Fibroblast of mammary gland (primary cell): ENCODE measurements at regions not wholly inside any gene's neighbourhood (a gene's known extent, or its start where the extent isn't known, plus 50 kb on each side); places are given as distances from the start of the nearest gene placed in this dataset.
A peak's percentile ranks its signal among the peaks of the same experiment; 100 is the strongest.

ENCODE experiments used
- DNase-seq: peaks from one replicate; pipeline ENCODE4 v3.0.0-alpha.2; 2010; ENCODE audit warnings: low read depth
- H3K4me3 ChIP-seq: 2 replicates; pipeline ENCODE4 v1.5.1; 2011; ENCODE audit warnings: low read depth, mild to moderate bottlenecking, low read length, moderate library complexity; ENCODE audit not compliant: control insufficient read depth
- TF ChIP-seq, protein P1 (sequence below): conservative IDR thresholded peaks from 2 replicates; pipeline ENCODE4 v1.5.1; 2011; ENCODE audit warnings: low read depth, low read length, inconsistent platforms; ENCODE audit not compliant: control insufficient read depth, insufficient read depth

DNA sequence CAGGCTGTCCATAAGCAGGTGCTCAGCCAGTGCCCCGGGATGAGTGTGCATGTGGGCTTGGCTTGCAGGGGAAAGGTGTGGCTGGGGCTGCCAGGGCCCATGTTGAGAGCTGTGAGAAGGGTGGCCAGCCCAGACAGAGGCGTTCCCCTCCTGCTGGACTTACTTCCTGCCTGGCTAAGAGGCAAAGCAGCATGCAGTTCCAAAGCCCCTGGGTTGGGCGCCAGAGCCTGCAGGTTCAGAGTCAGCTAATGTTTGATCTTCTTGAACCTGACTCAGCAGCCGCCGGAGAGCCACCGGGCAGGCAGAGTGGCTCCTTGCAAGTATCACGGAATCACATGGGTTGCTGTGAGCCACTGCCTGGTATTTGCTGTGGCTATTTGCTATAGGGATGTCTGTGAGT is 168.4 kb upstream of the MAP1B start:
- TF ChIP-seq, protein P1, sequence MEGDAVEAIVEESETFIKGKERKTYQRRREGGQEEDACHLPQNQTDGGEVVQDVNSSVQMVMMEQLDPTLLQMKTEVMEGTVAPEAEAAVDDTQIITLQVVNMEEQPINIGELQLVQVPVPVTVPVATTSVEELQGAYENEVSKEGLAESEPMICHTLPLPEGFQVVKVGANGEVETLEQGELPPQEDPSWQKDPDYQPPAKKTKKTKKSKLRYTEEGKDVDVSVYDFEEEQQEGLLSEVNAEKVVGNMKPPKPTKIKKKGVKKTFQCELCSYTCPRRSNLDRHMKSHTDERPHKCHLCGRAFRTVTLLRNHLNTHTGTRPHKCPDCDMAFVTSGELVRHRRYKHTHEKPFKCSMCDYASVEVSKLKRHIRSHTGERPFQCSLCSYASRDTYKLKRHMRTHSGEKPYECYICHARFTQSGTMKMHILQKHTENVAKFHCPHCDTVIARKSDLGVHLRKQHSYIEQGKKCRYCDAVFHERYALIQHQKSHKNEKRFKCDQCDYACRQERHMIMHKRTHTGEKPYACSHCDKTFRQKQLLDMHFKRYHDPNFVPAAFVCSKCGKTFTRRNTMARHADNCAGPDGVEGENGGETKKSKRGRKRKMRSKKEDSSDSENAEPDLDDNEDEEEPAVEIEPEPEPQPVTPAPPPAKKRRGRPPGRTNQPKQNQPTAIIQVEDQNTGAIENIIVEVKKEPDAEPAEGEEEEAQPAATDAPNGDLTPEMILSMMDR = no peak
- no peak for DNase-seq

DNA sequence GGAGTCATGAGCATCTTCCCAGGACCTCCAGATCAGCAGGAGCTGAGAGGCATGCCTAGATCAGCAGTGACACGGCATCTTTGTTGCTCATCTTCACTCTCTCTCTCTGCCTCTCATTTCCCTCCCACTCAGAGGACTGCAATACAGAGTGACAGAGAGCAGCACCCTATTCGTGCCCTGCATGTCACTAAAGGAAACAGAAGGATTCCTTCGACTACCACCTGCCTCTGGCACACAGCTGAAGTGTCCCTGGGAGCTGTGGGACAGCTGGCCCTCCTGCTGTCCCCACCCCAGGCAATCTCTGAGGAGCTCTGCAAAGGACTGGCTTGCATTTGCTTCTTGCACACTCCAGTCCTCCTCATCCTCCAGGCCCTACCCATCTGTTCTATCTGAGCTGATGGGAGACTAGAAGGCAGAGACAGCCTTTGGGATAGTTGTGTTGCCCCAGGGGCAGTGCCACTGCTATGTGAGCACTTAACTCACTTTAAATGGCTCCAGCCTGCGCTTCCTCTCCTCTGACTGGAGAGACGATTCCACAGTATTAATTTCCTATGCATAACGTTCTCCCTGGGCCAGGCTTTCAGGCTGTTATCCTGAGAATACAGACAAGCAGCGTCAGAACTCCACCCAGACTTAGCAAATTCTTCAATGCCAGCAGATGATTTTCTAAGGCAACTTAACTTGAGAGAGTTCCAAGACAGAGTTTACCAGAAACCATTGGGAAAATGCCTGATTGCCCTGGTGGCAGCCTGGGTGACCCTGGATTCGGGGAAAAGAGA is 167.6 kb upstream of the MAP1B start:
- H3K4me3 ChIP-seq = no peak overlapping the region
- TF ChIP-seq, protein P1 = no peak
- no peak for DNase-seq

More for the DNA sequence above, 168.4 kb upstream of the MAP1B start:
- H3K4me3 ChIP-seq = no peak overlapping the region

DNA sequence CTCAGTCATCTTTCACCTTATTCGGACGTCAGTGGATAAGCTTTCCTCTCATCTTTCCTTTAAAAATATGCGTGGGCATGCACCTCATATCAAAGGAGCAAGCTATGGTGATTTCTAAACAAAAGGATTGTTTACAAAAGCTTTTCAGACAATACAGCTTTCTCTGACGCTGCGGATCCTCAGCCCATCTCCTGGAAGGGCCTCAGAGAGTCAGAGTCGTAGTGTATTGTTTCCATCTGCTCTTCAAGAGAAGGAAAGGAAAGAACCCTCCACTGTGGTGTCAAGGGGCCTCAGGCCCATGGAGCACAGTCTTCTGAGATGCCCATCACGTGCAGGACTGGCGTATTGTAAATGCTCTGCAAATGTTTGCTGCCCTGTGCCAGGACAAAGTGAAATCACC is 163.4 kb upstream of the MAP1B start:
- H3K4me3 ChIP-seq = no peak overlapping the region
- DNase-seq = no peak
- TF ChIP-seq, protein P1 = no peak

DNA sequence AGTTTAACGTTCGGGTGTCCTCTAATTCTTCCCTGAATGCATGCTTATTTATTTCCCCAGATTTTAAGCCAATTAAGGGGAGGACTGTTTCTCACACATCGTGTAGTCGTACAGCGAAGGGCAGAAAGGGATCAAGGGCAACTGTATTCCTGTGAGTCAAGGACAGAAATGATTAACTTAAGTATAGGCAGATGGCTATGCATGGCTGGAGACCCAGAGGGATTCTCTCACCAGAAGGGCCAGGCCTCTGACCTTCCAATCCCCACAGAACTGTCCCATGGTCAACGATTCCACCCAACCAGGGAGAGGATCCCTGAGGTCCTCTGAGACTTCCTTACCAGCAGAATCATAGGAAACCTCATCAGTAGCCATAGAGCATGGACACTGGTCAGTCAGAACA is 161.8 kb upstream of the MAP1B start:
- DNase-seq = no peak
- TF ChIP-seq, protein P1 = no peak
- H3K4me3 ChIP-seq = no peak overlapping the region

DNA sequence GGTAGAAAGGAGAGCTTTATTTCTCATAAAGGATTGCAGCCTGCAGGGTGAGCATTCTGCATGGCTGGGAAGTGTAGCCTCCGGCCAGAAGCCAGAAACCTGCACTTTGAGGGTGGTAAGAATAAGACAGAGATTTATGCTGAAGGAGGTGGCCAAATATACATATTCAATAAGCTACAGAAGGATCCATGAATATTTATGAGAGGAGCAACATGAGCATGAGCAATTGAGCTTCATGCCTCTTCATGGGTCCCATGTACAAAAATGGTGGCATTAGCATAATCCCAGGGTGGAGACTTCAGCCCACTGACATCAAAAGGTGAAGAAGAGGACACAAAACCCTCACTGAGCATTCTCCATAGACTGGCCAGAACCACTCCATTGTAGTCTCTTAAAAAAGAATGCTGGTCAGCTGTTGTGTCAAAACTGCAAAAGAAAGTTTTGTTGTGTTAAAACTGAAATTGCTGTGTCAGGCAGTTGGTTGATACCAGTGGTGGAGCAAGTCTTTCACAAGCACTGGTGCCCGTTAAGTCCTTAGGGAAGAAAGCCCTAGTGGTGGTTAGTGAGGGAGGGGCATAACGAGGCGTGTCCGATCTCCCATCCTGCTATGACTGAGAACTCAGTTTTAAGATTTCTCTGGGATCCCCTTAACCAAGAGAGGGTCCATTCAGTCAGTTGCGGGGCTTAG is 160.8 kb upstream of the MAP1B start:
- H3K4me3 ChIP-seq = no peak overlapping the region
- TF ChIP-seq, protein P1 = no peak

DNA sequence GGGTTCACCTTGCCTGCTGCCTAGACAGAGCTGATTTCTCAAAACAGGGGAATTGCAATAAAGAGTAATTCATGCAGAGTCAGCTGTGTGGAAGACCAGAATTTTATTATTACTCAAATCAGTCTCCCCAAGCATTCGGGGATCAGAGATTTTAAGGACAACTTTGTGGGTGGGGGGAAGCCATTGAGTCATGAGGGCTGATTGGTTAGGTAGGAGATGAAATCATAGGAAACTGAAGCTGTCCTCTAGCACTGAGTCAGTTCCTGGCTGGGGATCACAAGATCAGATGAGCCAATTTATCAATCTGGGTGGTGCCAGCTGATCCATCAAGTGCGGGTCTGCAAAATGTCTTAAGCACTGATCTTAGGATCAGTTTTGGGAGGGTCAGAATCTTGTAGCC is 159.1 kb upstream of the MAP1B start:
- TF ChIP-seq, protein P1 = no peak
- DNase-seq = peak; percentile 32
- H3K4me3 ChIP-seq = no peak overlapping the region

More for the DNA sequence above, 160.8 kb upstream of the MAP1B start:
- no peak for DNase-seq

DNA sequence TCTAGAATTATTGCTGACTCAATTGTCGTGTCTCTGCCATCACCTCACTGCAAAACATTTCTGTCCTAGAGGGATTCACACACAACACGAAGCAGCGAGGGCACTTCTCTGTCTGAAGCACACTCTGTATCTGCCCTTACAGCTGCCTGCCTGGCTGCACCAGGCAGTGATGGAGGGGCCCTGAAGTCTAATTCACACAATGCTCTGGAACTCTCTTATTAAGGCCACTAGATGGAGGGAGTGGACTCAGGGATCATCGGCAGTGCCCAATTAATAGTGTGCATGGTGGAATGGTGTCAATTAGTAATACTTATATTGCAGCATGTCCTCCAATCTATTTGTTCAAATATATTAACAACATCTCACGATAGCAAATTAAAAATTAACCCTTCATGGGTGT is 157.5 kb upstream of the MAP1B start:
- TF ChIP-seq, protein P1 = peak; percentile 4
- H3K4me3 ChIP-seq = no peak overlapping the region
- DNase-seq = no peak
